ENCODE measurements at regions not wholly inside any gene's neighbourhood (a gene's known extent, or its start where the extent isn't known, plus 50 kb on each side); places are given as distances from the start of the nearest gene placed in this dataset.

- TF ChIP-seq, protein P1, sequence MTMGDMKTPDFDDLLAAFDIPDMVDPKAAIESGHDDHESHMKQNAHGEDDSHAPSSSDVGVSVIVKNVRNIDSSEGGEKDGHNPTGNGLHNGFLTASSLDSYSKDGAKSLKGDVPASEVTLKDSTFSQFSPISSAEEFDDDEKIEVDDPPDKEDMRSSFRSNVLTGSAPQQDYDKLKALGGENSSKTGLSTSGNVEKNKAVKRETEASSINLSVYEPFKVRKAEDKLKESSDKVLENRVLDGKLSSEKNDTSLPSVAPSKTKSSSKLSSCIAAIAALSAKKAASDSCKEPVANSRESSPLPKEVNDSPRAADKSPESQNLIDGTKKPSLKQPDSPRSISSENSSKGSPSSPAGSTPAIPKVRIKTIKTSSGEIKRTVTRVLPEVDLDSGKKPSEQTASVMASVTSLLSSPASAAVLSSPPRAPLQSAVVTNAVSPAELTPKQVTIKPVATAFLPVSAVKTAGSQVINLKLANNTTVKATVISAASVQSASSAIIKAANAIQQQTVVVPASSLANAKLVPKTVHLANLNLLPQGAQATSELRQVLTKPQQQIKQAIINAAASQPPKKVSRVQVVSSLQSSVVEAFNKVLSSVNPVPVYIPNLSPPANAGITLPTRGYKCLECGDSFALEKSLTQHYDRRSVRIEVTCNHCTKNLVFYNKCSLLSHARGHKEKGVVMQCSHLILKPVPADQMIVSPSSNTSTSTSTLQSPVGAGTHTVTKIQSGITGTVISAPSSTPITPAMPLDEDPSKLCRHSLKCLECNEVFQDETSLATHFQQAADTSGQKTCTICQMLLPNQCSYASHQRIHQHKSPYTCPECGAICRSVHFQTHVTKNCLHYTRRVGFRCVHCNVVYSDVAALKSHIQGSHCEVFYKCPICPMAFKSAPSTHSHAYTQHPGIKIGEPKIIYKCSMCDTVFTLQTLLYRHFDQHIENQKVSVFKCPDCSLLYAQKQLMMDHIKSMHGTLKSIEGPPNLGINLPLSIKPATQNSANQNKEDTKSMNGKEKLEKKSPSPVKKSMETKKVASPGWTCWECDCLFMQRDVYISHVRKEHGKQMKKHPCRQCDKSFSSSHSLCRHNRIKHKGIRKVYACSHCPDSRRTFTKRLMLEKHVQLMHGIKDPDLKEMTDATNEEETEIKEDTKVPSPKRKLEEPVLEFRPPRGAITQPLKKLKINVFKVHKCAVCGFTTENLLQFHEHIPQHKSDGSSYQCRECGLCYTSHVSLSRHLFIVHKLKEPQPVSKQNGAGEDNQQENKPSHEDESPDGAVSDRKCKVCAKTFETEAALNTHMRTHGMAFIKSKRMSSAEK (CRISPR knock-in tag; IDR thresholded peaks at IDR 0.05; ENCODE audit: borderline replicate concordance) = no peak
- TF ChIP-seq, protein P2, sequence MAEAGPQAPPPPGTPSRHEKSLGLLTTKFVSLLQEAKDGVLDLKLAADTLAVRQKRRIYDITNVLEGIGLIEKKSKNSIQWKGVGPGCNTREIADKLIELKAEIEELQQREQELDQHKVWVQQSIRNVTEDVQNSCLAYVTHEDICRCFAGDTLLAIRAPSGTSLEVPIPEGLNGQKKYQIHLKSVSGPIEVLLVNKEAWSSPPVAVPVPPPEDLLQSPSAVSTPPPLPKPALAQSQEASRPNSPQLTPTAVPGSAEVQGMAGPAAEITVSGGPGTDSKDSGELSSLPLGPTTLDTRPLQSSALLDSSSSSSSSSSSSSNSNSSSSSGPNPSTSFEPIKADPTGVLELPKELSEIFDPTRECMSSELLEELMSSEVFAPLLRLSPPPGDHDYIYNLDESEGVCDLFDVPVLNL (CRISPR knock-in tag; IDR thresholded peaks at IDR 0.05; ENCODE audit: borderline replicate concordance, low read depth) = no peak
- TF ChIP-seq NFATC4 (CRISPR knock-in tag; IDR thresholded peaks at IDR 0.05) (no peak), ZNF219 (CRISPR knock-in tag; IDR thresholded peaks at IDR 0.05; ENCODE audit: borderline replicate concordance) (no peak), ZNF317 (CRISPR knock-in tag; IDR thresholded peaks at IDR 0.05; ENCODE audit: borderline replicate concordance, low read depth) (no peak)
- TF ChIP-seq, protein P3, sequence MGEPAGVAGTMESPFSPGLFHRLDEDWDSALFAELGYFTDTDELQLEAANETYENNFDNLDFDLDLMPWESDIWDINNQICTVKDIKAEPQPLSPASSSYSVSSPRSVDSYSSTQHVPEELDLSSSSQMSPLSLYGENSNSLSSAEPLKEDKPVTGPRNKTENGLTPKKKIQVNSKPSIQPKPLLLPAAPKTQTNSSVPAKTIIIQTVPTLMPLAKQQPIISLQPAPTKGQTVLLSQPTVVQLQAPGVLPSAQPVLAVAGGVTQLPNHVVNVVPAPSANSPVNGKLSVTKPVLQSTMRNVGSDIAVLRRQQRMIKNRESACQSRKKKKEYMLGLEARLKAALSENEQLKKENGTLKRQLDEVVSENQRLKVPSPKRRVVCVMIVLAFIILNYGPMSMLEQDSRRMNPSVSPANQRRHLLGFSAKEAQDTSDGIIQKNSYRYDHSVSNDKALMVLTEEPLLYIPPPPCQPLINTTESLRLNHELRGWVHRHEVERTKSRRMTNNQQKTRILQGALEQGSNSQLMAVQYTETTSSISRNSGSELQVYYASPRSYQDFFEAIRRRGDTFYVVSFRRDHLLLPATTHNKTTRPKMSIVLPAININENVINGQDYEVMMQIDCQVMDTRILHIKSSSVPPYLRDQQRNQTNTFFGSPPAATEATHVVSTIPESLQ (CRISPR knock-in tag; IDR thresholded peaks at IDR 0.05) = no peak
Observed at GRCh38 chr7:18231854-18232253, 204.2 kb upstream of the PRPS1L1 start (continued).

- ATAC-seq (no peak), DNase-seq (ENCODE audit: low spot score) (no peak)
- ChIA-PET POLR2A (no interaction called here), CTCF (no interaction called here)
- Mint-ChIP-seq H3K27me3 (ENCODE audit: low read depth) (peaks cover 3% of the 10 kb centered on the region), H3K4me1 (no peaks in the 10 kb centered on the region), H3K9me3 (no peaks in the 10 kb centered on the region), H3K36me3 (no peaks in the 10 kb centered on the region), H3K27ac (no peak overlapping the region), H3K4me3 (no peak overlapping the region)
- no peak for TF ChIP-seq TCF7 (CRISPR knock-in tag; IDR thresholded peaks at IDR 0.05; ENCODE audit: low read depth)
- no peak for TF ChIP-seq ZNF219 (CRISPR knock-in tag; IDR thresholded peaks at IDR 0.05; ENCODE audit: borderline replicate concordance)
- no peak for TF ChIP-seq ZNF423 (CRISPR knock-in tag; IDR thresholded peaks at IDR 0.05)
- no peak for TF ChIP-seq PRDM15 (CRISPR knock-in tag; IDR thresholded peaks at IDR 0.05)
- no peak for TF ChIP-seq ZNF671 (CRISPR knock-in tag; IDR thresholded peaks at IDR 0.05)
- TF ChIP-seq MLX (CRISPR knock-in tag; IDR thresholded peaks at IDR 0.05) = no peak
- TF ChIP-seq RORB (CRISPR knock-in tag; IDR thresholded peaks at IDR 0.05) = no peak
- no peak for TF ChIP-seq FOXJ3 (CRISPR knock-in tag; IDR thresholded peaks at IDR 0.05; ENCODE audit: borderline replicate concordance)
- no peak for TF ChIP-seq ZNF263 (CRISPR knock-in tag; IDR thresholded peaks at IDR 0.05; ENCODE audit: low read depth)
- no peak for TF ChIP-seq CBFB (CRISPR knock-in tag; IDR thresholded peaks at IDR 0.05; ENCODE audit: low read depth)
Observed at GRCh38 chr7:18234519-18234918, 206.9 kb upstream of the PRPS1L1 start.
